PC-9 (cell line): ENCODE measurements at regions not wholly inside any gene's neighbourhood (a gene's known extent, or its start where the extent isn't known, plus 50 kb on each side); places are given as distances from the start of the nearest gene placed in this dataset.

Experiments
- BruUV-seq: library from RNA; stranded (reverse); fragments of 400-500 nt; replicated peaks from 2 replicates; lab custom pipeline; 2021; lab: Mats Ljungman, UMichigan
- CTCF ChIA-PET: fragments of 300-600 bp; sonication (Branson Sonifier 250); formaldehyde crosslinking; loops from one replicate; lab custom pipeline; 2022; ENCODE audit warnings: antibody characterized with exemption; lab: Charles Lee
- POLR2A ChIA-PET: fragments of 300-600 bp; sonication (Branson Sonifier 250); formaldehyde crosslinking; loops from one replicate; lab custom pipeline; 2022; ENCODE audit warnings: antibody characterized with exemption; ENCODE audit not compliant: unreplicated experiment; lab: Charles Lee
- DNase-seq, 2 experiments: peaks; one replicate each; pipeline versions ENCODE4 v3.0.0 to v3.0.0-alpha.2; 2015 to 2022; ENCODE audit warnings: mixed read lengths in 1 of 2
- H2AFZ ChIP-seq: fragments of 200-600 bp; sonication (generic); 2 replicates; pipeline ENCODE4 v1.8.1; 2017; ENCODE audit warnings: antibody characterized with exemption
- H3F3A ChIP-seq: fragments of 200-600 bp; sonication (generic); 2 replicates; pipeline ENCODE4 v1.8.1; 2017; ENCODE audit warnings: antibody characterized with exemption, mild to moderate bottlenecking, low read depth; ENCODE audit not compliant: insufficient read depth
- H3K27ac ChIP-seq: fragments of 200-600 bp; sonication (generic); 2 replicates; pipeline ENCODE4 v1.6.1; 2016; ENCODE audit warnings: mixed run types
- H3K27me3 ChIP-seq: fragments of 200-600 bp; sonication (generic); 2 replicates; pipeline ENCODE4 v1.6.1; 2016; ENCODE audit warnings: low read depth, mixed run types; ENCODE audit not compliant: insufficient read depth
- H3K36me3 ChIP-seq: fragments of 200-600 bp; sonication (generic); 2 replicates; pipeline ENCODE4 v1.6.1; 2016; ENCODE audit warnings: low read depth, mixed run types
- H3K4me1 ChIP-seq: fragments of 200-600 bp; sonication (generic); replicated peaks from 2 replicates; pipeline ENCODE4 v1.6.1; 2016; ENCODE audit warnings: mixed run types; ENCODE audit not compliant: insufficient read depth
- H3K4me2 ChIP-seq: fragments of 200-600 bp; sonication (generic); 2 replicates; pipeline ENCODE4 v1.6.1; 2017; ENCODE audit warnings: mixed run types
- H3K4me3 ChIP-seq: fragments of 200-600 bp; sonication (generic); 2 replicates; pipeline ENCODE4 v1.6.1; 2016; ENCODE audit warnings: mixed run types
- H3K79me2 ChIP-seq: fragments of 200-600 bp; sonication (generic); 2 replicates; pipeline ENCODE4 v1.6.1; 2017; ENCODE audit warnings: low read depth, mixed run types
- H3K9me2 ChIP-seq: fragments of 200-600 bp; sonication (generic); 2 replicates; pipeline ENCODE4 v1.8.1; 2017; ENCODE audit warnings: mild to moderate bottlenecking; ENCODE audit not compliant: insufficient read depth
- H3K9me3 ChIP-seq: fragments of 200-600 bp; sonication (generic); 2 replicates; pipeline ENCODE4 v1.8.1; 2016; ENCODE audit warnings: low read depth; ENCODE audit not compliant: insufficient read depth
- H4K20me1 ChIP-seq: fragments of 200-600 bp; sonication (generic); 2 replicates; pipeline ENCODE4 v1.8.1; 2017; ENCODE audit not compliant: insufficient read depth
- CTCF ChIP-seq: fragments of 200-600 bp; sonication (generic); conservative IDR thresholded peaks from 2 replicates; pipeline ENCODE4 v1.6.1; 2017; ENCODE audit warnings: mixed run types, antibody characterized with exemption, mild to moderate bottlenecking, moderate library complexity
- EZH2 ChIP-seq: fragments of 200-600 bp; sonication (generic); IDR thresholded peaks from 2 replicates; pipeline ENCODE4 v1.8.0; 2017; ENCODE audit warnings: antibody characterized with exemption, low read depth
- intact Hi-C: fragments of 100-400 bp; cut with micrococcal nuclease; formaldehyde crosslinking; loops from one replicate; pipeline ENCODE4 v1.10.0; 2022; ENCODE audit not compliant: unreplicated experiment

GRCh38 chr2:155947069-155947468, 385.5 kb downstream of the NR4A2 start:
- intact Hi-C loops, result no loop called here
- CTCF ChIA-PET, result no interaction called here
- Histone ChIP-seq H3K27ac (no peak overlapping the region), H4K20me1 (no peaks in the 10 kb centered on the region), H3K4me1 (no peaks in the 10 kb centered on the region), H3K79me2 (no peaks in the 10 kb centered on the region), H2AFZ (no peak overlapping the region), H3K9me2 (no peaks in the 10 kb centered on the region), H3K27me3 (no peaks in the 10 kb centered on the region), H3K4me3 (no peak overlapping the region), H3K4me2 (no peak overlapping the region), H3K36me3 (no peaks in the 10 kb centered on the region), H3K9me3 (no peaks in the 10 kb centered on the region), H3F3A (no peaks in the 10 kb centered on the region)
- TF ChIP-seq CTCF (no peak), EZH2 (no peak)
- BruUV-seq, result no TSS peak
- no peak for DNase-seq
- POLR2A ChIA-PET, result no interaction called here

- BruUV-seq, result no TSS peak
- ChIA-PET POLR2A (no interaction called here), CTCF (no interaction called here)
- Histone ChIP-seq H3K9me2 (no peaks in the 10 kb centered on the region), H4K20me1 (no peaks in the 10 kb centered on the region), H3K4me2 (no peak overlapping the region), H3K27ac (no peak overlapping the region), H3K79me2 (no peaks in the 10 kb centered on the region), H3K4me3 (no peak overlapping the region), H3K4me1 (no peaks in the 10 kb centered on the region), H3K9me3 (no peaks in the 10 kb centered on the region), H2AFZ (no peak overlapping the region), H3K36me3 (no peaks in the 10 kb centered on the region), H3F3A (no peaks in the 10 kb centered on the region), H3K27me3 (no peaks in the 10 kb centered on the region)
- TF ChIP-seq EZH2 (no peak), CTCF (no peak)
- intact Hi-C loops, result no loop called here
- DNase-seq, result no peak
Observed at GRCh38 chr2:155944218-155944617, 388.3 kb downstream of the NR4A2 start.

DNA sequence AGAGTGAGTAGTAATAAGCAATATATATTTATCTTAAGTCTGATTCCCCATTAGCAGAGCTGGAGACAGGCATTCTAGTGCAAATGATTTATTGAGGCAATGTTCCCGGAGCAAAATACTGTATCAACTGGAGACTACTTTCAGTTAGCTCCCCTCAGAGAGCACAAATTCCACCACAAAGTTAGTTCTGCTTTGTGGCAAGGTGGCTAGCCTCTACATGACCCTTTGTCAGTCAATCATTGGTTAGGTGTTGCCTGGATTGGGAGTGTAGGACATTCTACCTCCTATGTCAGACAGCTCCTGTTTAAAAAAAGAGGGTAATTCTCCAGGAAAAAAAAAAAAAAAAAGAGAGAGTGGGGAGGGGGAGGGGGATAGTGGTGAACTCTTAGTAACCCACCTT, 402.2 kb downstream of the NR4A2 start:
- intact Hi-C loops, result no loop called here
- ChIA-PET POLR2A (no interaction called here), CTCF (no interaction called here)
- Histone ChIP-seq H3K27ac (no peak overlapping the region), H3K79me2 (no peaks in the 10 kb centered on the region), H3K27me3 (no peaks in the 10 kb centered on the region), H3K9me3 (no peaks in the 10 kb centered on the region), H3K36me3 (no peaks in the 10 kb centered on the region), H3K4me2 (no peak overlapping the region), H3F3A (no peaks in the 10 kb centered on the region), H4K20me1 (no peaks in the 10 kb centered on the region), H3K4me1 (no peaks in the 10 kb centered on the region), H2AFZ (no peak overlapping the region), H3K9me2 (no peaks in the 10 kb centered on the region), H3K4me3 (no peak overlapping the region)
- DNase-seq, result no peak
- TF ChIP-seq CTCF (no peak), EZH2 (no peak)
- BruUV-seq, result no TSS peak
